HFFc6 (cell line): ENCODE measurements at regions not wholly inside any gene's neighbourhood (a gene's known extent, or its start where the extent isn't known, plus 50 kb on each side); places are given as distances from the start of the nearest gene placed in this dataset.

ENCODE experiments used
- DNase-seq: peaks from one replicate; pipeline ENCODE4 v3.0.0-alpha.2; 2018
- H3K27ac Mint-ChIP-seq: 2 replicates; pipeline ENCODE4 v1.8.0; 2020; ENCODE audit warnings: mild to moderate bottlenecking, mixed read lengths
- H3K27me3 Mint-ChIP-seq: 2 replicates; pipeline ENCODE4 v1.8.0; 2021; ENCODE audit warnings: mild to moderate bottlenecking, moderate library complexity, mixed read lengths; ENCODE audit not compliant: insufficient read depth
- H3K36me3 Mint-ChIP-seq: 2 replicates; pipeline ENCODE4 v1.8.0; 2021; ENCODE audit warnings: low read depth, mixed read lengths
- H3K4me1 Mint-ChIP-seq: 2 replicates; pipeline ENCODE4 v1.8.0; 2020; ENCODE audit warnings: low read depth, mixed read lengths
- H3K4me3 Mint-ChIP-seq: 2 replicates; pipeline ENCODE4 v1.8.0; 2020; ENCODE audit warnings: mild to moderate bottlenecking, moderate library complexity, mixed read lengths
- H3K9me3 Mint-ChIP-seq: 2 replicates; pipeline ENCODE4 v1.8.0; 2020; ENCODE audit warnings: mild to moderate bottlenecking, mixed read lengths
- CTCF ChIP-seq: fragments of 200-600 bp; sonication (generic); IDR thresholded peaks from 2 replicates; pipeline ENCODE4 v1.5.0; 2021; ENCODE audit warnings: antibody characterized with exemption, mild to moderate bottlenecking

DNA sequence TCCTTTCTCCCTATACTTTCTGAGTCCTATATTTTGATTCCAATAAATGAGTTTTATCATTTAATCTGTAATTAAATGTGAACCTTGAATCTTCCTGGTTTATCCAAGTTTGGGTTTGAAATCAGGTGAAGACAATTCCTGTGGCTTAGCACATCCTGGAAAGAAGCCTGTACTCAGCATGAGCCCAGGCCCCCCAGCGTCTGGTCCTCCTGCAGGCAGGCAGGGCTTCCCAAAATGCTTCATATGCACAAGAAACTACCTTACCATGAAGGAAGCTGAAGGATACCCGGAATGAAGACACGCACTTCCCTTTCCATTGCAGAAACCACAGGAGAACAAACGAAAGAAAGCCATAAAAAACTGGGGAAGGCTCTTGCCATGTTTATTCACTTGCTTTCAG, 157.4 kb upstream of the PDE10A start:
- Mint-ChIP-seq H3K4me3 (no peak overlapping the region), H3K36me3 (0 out of 2 replicates have a peak, but pooled peaks cover 6% of the 10 kb centered on the region), H3K27me3 (no peaks in the 10 kb centered on the region; the same call in 1 of the 2 replicates), H3K4me1 (no peaks in the 10 kb centered on the region), H3K27ac (no peak overlapping the region), H3K9me3 (peaks cover 34% of the 10 kb centered on the region)
- DNase-seq, result no peak
- TF ChIP-seq CTCF, result no peak

DNA sequence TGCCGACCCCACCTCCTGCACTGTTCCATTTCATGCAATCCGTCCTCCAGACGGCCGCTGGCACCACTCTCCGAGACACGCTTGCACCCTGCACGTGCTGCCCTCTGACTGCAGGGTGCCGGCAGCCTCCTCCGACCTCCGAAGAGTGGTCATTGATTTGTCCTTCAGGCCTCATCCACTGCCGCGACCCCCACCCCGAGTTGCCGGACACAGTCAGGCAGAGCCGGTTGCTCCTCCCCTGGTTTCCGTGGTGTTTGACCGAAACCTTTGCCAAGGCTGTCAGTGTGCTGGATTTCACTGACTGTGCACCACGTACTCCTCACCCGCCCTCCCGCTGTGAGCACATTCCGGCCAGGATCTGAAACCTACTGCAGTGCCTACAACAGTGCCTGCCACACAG, 156.4 kb upstream of the PDE10A start:
- Mint-ChIP-seq H3K4me3 (no peak overlapping the region), H3K4me1 (no peaks in the 10 kb centered on the region), H3K27me3 (no peaks in the 10 kb centered on the region; the same call in 1 of the 2 replicates), H3K9me3 (peaks cover 44% of the 10 kb centered on the region), H3K36me3 (0 out of 2 replicates have a peak, but pooled peaks cover 6% of the 10 kb centered on the region), H3K27ac (no peak overlapping the region)
- TF ChIP-seq CTCF, result no peak
- DNase-seq, result no peak

DNA sequence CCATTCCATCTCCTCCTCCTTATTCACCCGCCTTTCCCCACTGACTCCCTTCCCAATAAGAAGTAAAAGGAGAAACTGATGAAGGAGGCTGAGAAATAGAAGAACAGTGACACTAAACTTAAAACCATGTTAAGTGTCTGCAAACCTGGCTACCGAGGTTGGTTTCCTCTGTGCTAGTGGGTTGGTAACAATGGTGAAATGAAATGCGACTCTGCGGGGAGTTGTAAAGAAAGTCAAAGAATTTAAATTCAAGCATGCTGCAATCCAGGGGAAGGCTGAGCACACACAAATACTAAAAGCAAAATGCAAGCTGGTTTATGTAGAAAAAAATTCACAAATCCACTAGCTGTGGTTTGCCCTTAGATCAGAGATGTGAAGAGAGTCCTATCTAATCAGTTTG, 155.2 kb upstream of the PDE10A start:
- Mint-ChIP-seq H3K36me3 (0 out of 2 replicates have a peak, but pooled peaks cover 6% of the 10 kb centered on the region), H3K27me3 (no peaks in the 10 kb centered on the region; the same call in 1 of the 2 replicates), H3K27ac (no peak overlapping the region), H3K4me1 (no peaks in the 10 kb centered on the region), H3K9me3 (peaks cover 55% of the 10 kb centered on the region), H3K4me3 (no peak overlapping the region)
- no peak for TF ChIP-seq CTCF
- DNase-seq, result no peak

DNA sequence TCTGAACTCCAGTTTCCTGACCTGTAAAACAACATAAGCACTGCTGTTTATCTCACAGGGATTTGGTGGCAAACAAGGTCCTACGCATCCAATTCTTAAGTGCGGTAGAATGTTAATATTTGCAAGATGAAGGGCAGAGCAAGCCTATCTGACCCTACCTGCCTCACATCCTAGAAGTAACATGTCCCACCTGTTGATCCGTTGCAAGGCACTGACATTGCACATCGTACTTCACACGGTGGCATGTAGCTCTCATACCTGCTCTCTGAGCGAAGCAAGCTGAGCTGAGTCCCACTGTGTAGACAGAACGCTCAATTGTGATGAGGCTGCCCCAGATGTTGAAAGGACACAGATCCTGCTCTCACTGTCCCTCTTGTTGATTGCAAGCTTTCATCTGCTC, 154.7 kb upstream of the PDE10A start:
- TF ChIP-seq CTCF, result no peak
- DNase-seq, result no peak
- no peaks in the 10 kb centered on the region for H3K4me1 Mint-ChIP-seq
- H3K27ac Mint-ChIP-seq, result no peak overlapping the region
- no peaks in the 10 kb centered on the region; the same call in 1 of the 2 replicates for H3K27me3 Mint-ChIP-seq
- H3K4me3 Mint-ChIP-seq, result no peak overlapping the region
- peaks cover 59% of the 10 kb centered on the region for H3K9me3 Mint-ChIP-seq
- 0 out of 2 replicates have a peak, but pooled peaks cover 6% of the 10 kb centered on the region for H3K36me3 Mint-ChIP-seq

DNA sequence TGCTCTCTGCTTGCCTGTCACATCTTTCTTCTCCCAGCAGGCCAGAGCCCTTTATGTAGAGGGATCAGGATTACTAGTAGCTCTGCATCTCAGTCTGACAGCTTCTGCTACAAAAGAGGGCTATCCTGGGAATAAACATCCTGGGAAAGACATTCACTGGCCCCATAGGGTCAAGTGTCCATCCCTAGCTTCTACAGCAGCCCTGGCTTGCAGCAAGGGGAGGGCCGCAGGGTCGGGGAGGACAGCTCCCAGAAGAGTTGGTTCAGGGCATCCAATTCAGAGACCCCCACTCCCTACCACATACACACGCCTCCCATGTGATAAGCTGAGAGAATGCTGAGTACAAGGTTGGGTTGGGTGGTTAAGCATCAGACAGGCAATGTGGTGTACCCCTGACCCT, 154.1 kb upstream of the PDE10A start:
- H3K36me3 Mint-ChIP-seq, result 0 out of 2 replicates have a peak, but pooled peaks cover 6% of the 10 kb centered on the region
- no peaks in the 10 kb centered on the region; the same call in 1 of the 2 replicates for H3K27me3 Mint-ChIP-seq
- H3K4me3 Mint-ChIP-seq, result no peak overlapping the region
- no peak overlapping the region for H3K27ac Mint-ChIP-seq
- H3K4me1 Mint-ChIP-seq, result no peaks in the 10 kb centered on the region
- no peak for DNase-seq
- no peak for TF ChIP-seq CTCF
- H3K9me3 Mint-ChIP-seq, result peaks cover 59% of the 10 kb centered on the region

DNA sequence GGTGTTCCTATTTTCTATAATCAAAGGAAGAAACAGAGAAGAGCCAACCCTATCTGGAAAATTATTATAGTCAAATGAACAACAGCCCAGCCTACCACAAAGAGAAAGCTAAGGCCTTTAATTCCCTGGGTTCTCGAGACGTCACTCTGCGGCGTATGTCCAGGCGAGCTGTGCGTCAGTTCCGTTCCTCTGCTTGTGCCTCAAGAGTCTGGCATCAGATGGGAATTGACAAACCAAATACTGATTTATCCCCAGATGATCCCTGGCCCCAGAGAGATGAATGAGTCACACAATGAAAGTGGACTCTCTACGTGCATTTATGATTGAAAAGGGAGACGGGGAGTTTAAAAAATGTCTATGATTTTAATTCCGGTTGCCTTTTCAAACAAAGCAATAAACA, 151.6 kb upstream of the PDE10A start:
- H3K4me1 Mint-ChIP-seq, result no peaks in the 10 kb centered on the region
- H3K36me3 Mint-ChIP-seq, result peaks cover 14% of the 10 kb centered on the region; the same call in 1 of the 2 replicates
- peaks cover 73% of the 10 kb centered on the region for H3K9me3 Mint-ChIP-seq
- no peaks in the 10 kb centered on the region; the same call in none of the 2 replicates for H3K27me3 Mint-ChIP-seq
- H3K27ac Mint-ChIP-seq, result no peak overlapping the region
- no peak for TF ChIP-seq CTCF
- no peak for DNase-seq
- no peak overlapping the region for H3K4me3 Mint-ChIP-seq
